Stomach smooth muscle (tissue), 2 donors: ENCODE measurements at regions not wholly inside any gene's neighbourhood (a gene's known extent, or its start where the extent isn't known, plus 50 kb on each side); places are given as distances from the start of the nearest gene placed in this dataset.

Experiments
- H3K27ac ChIP-seq: one replicate; pipeline ENCODE4 v1.7.0; 2013; ENCODE audit warnings: mild to moderate bottlenecking, low read length, inconsistent platforms
- H3K27me3 ChIP-seq, 2 donors: one replicate each; pipeline ENCODE4 v1.7.0; 2013; ENCODE audit warnings: low read length in 2 of 2; ENCODE audit not compliant: insufficient read depth in 2 of 2, control insufficient read depth in 1 of 2
- H3K36me3 ChIP-seq, 2 donors: one replicate each; pipeline ENCODE4 v1.7.0; 2013; ENCODE audit warnings: low read length in 2 of 2; ENCODE audit not compliant: control insufficient read depth in 2 of 2, insufficient read depth in 2 of 2
- H3K4me1 ChIP-seq: one replicate; pipeline ENCODE4 v1.7.0; 2013; ENCODE audit warnings: low read length; ENCODE audit not compliant: control insufficient read depth, insufficient read depth
- H3K4me3 ChIP-seq, 2 donors: one replicate each; pipeline ENCODE4 v1.7.0; 2013; ENCODE audit warnings: low read length in 2 of 2
- H3K9ac ChIP-seq, 2 donors: one replicate each; pipeline ENCODE4 v1.7.0; 2013; ENCODE audit warnings: low read length in 2 of 2, mild to moderate bottlenecking in 1 of 2
- H3K9me3 ChIP-seq, 2 donors: one replicate each; pipeline ENCODE4 v1.7.0; 2013; ENCODE audit warnings: low read length in 2 of 2; ENCODE audit not compliant: control insufficient read depth in 2 of 2
- donor health status: healthy.
- donor health status: Pancreatic carcinoma.

DNA sequence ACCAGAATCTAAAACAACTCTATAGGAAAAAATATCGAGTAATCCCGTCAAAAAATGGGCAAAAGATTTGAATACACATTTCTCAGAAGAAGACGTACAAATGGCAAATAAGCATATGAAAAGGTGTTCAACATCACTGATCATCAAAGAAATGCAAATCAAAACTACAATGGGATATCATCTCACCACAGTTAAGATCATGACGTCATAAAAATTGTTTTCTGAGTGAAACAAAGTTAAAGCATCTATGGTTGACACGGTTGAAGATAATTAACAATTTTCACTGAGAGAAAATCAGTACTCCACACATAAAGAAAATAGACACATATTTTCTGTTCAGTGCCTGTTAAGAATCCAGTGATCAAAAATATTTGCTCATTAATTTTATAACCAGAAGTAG is 1010.8 kb upstream of the ADGRL3 start:
- Histone ChIP-seq H3K9ac (no peak overlapping the region), H3K27me3 (no peaks in the 10 kb centered on the region), H3K4me1 (no peaks in the 10 kb centered on the region), H3K36me3 (no peaks in the 10 kb centered on the region), H3K27ac (no peak overlapping the region), H3K4me3 (no peak overlapping the region), H3K9me3 (no peaks in the 10 kb centered on the region)

- Histone ChIP-seq H3K4me3 (no peak overlapping the region), H3K9me3 (no peaks in the 10 kb centered on the region), H3K27ac (no peak overlapping the region), H3K27me3 (no peaks in the 10 kb centered on the region), H3K4me1 (no peaks in the 10 kb centered on the region), H3K36me3 (no peaks in the 10 kb centered on the region), H3K9ac (no peak overlapping the region)
These were observed 1005.9 kb upstream of the ADGRL3 start for GRCh38 chr4:60194214-60194613.

DNA sequence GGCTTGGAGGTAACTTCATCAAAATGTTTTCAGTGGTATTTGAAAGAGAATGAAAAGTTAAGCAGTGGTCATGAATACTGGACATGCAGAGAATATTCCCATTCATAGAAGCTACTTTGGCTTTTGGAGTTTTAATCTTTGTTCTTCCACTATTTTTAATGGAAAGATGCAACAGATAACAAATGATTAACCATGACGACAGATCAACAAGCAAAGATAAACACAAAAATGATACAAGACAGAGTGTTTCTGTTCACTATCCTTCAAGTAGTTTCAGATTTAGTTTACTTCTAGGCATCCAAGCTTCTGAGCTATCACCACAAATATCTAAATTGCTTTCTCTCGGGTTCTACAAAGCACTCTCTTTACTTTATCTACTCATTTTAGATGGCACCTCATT is 1004.9 kb upstream of the ADGRL3 start:
- Histone ChIP-seq H3K4me1 (no peaks in the 10 kb centered on the region), H3K36me3 (no peaks in the 10 kb centered on the region), H3K9ac (no peak overlapping the region), H3K4me3 (no peak overlapping the region), H3K9me3 (no peaks in the 10 kb centered on the region), H3K27ac (no peak overlapping the region), H3K27me3 (no peaks in the 10 kb centered on the region)

DNA sequence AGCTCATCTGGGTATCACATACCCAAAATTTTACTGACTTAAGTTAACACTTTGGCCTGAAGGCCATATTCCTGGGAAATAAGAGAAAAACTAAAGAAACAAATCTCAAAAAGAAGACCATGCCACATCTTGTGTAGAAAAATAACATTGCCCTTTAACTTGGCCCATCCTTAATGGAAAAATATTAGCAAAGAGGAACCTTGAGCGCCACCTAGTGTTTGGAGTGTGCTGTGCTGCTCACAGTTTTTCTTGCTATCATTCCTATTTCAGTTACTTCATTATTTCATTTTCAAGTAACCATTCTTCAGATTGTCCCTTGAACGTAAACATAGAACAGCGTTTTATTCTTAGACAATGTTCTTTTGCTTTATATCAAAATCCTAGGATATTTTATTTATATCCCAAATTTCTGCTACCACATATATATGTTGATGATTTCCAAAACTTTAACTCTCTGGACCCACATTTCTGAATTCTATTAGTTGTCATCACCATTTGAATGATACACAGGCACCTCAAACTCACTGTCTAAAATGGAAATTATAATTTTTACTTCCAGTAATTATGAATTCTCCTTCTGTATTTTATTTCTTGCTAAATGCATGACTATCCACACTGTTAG is 999.0 kb upstream of the ADGRL3 start:
- no peaks in the 10 kb centered on the region for H3K9me3 ChIP-seq

GRCh38 chr4:60209588-60209987 is 990.5 kb upstream of the ADGRL3 start:
- no peaks in the 10 kb centered on the region for H3K27me3 ChIP-seq
- no peaks in the 10 kb centered on the region for H3K9me3 ChIP-seq
- H3K4me3 ChIP-seq = no peak overlapping the region
- H3K27ac ChIP-seq = no peak overlapping the region
- no peaks in the 10 kb centered on the region for H3K4me1 ChIP-seq
- no peaks in the 10 kb centered on the region for H3K36me3 ChIP-seq
- H3K9ac ChIP-seq = no peak overlapping the region

More for the DNA sequence above, 999.0 kb upstream of the ADGRL3 start:
- no peak overlapping the region for H3K4me3 ChIP-seq
- H3K9ac ChIP-seq = no peak overlapping the region
- no peaks in the 10 kb centered on the region for H3K27me3 ChIP-seq
- no peaks in the 10 kb centered on the region for H3K36me3 ChIP-seq
- H3K4me1 ChIP-seq = no peaks in the 10 kb centered on the region
- no peak overlapping the region for H3K27ac ChIP-seq

DNA sequence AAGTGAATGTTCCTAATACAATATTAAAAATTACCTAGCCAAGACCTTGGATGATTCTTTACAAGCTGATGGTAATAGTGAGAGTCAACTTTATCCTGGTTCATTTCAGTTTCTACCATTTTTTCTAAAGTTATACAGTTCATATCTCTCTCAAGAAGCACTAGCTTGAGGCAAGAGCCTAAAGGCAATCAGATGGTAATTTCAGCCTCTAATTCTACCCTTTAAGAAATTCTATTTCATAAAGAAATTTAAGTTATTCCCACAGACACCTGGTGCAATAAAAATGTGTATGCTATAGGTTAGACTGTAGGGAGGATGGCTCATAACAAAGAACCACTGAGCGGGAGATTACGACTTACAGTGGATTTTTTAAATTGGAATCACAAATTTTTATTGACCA is 984.2 kb upstream of the ADGRL3 start:
- Histone ChIP-seq H3K4me1 (no peaks in the 10 kb centered on the region), H3K27ac (no peak overlapping the region), H3K4me3 (no peak overlapping the region)

GRCh38 chr4:60216752-60217151 is 983.4 kb upstream of the ADGRL3 start:
- no peak overlapping the region for H3K4me3 ChIP-seq
- no peaks in the 10 kb centered on the region for H3K36me3 ChIP-seq
- H3K27me3 ChIP-seq = no peaks in the 10 kb centered on the region
- no peaks in the 10 kb centered on the region for H3K9me3 ChIP-seq
- H3K4me1 ChIP-seq = no peaks in the 10 kb centered on the region
- H3K9ac ChIP-seq = no peak overlapping the region
- H3K27ac ChIP-seq = no peak overlapping the region

More for the DNA sequence above, 984.2 kb upstream of the ADGRL3 start:
- no peaks in the 10 kb centered on the region for H3K36me3 ChIP-seq
- H3K27me3 ChIP-seq = no peaks in the 10 kb centered on the region
- H3K9ac ChIP-seq = no peak overlapping the region
- H3K9me3 ChIP-seq = no peaks in the 10 kb centered on the region

- Histone ChIP-seq H3K9me3 (no peaks in the 10 kb centered on the region), H3K9ac (no peak overlapping the region)
These were observed 978.3 kb upstream of the ADGRL3 start for GRCh38 chr4:60221866-60222265.

GRCh38 chr4:60223208-60223923 is 976.8 kb upstream of the ADGRL3 start:
- no peak overlapping the region for H3K4me3 ChIP-seq
- H3K9me3 ChIP-seq = no peaks in the 10 kb centered on the region
- H3K36me3 ChIP-seq = no peaks in the 10 kb centered on the region
- H3K9ac ChIP-seq = no peak overlapping the region
- no peak overlapping the region for H3K27ac ChIP-seq
- H3K4me1 ChIP-seq = no peaks in the 10 kb centered on the region
- H3K27me3 ChIP-seq = no peaks in the 10 kb centered on the region

More at GRCh38 chr4:60221866-60222265, 978.3 kb upstream of the ADGRL3 start:
- Histone ChIP-seq H3K36me3 (no peaks in the 10 kb centered on the region), H3K27me3 (no peaks in the 10 kb centered on the region), H3K4me1 (no peaks in the 10 kb centered on the region), H3K4me3 (no peak overlapping the region), H3K27ac (no peak overlapping the region)

DNA sequence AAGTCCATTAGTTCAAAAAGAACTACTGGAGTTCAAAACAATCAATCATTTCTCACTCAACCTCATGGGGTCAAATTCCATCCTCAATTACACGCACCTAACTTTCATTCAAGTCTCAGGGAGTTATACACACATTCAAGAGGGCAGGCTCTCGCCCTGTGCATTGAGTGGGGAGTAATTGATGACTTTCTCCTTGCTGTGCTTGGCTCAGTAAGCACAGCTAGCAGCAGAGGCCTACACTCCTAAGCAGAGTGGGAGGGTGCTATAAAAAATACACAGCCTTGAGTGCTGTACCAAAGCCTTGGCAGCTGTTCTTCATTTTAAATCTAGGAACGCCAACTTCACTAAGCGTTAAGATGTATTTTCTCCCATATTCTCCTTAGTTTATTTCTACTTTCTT is 958.3 kb upstream of the ADGRL3 start:
- no peaks in the 10 kb centered on the region for H3K36me3 ChIP-seq
- H3K4me1 ChIP-seq = no peaks in the 10 kb centered on the region
- H3K4me3 ChIP-seq = no peak overlapping the region
- H3K27ac ChIP-seq = no peak overlapping the region
- H3K9ac ChIP-seq = no peak overlapping the region
- H3K27me3 ChIP-seq = no peaks in the 10 kb centered on the region
- no peaks in the 10 kb centered on the region for H3K9me3 ChIP-seq

DNA sequence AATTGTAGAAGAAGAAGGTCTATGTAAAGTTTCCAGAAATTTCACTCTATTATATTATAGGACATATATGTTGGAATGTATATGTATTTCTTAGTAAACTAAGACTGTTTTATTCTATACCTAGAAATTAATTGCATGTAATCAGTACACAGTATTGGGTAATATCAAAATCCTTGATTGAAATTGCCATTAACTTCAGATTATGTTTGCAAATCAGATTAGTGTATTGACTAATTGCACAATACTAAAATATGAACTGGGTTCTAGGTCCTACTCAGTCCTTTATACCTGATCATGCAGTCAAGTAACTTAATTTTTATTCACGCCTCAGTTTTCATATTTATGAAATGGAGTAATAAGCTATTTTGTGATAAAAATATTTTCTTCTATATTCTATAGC is 950.3 kb upstream of the ADGRL3 start:
- H3K27me3 ChIP-seq = no peaks in the 10 kb centered on the region
- H3K4me3 ChIP-seq = no peak overlapping the region
- H3K9ac ChIP-seq = no peak overlapping the region
- no peaks in the 10 kb centered on the region for H3K36me3 ChIP-seq
- no peaks in the 10 kb centered on the region for H3K4me1 ChIP-seq
- H3K9me3 ChIP-seq = no peaks in the 10 kb centered on the region
- H3K27ac ChIP-seq = no peak overlapping the region
